ENCODE measurements at regions not wholly inside any gene's neighbourhood (a gene's known extent, or its start where the extent isn't known, plus 50 kb on each side); places are given as distances from the start of the nearest gene placed in this dataset.

GRCh38 chr7:155224116-155224811 lies 73.4 kb upstream of the INSIG1 start:
- no peak overlapping the region for H3K4me3 Mint-ChIP-seq
- no peak overlapping the region; the same call in 1 of the 2 replicates for H2AFZ ChIP-seq

More at GRCh38 chr7:155224116-155224811, 73.4 kb upstream of the INSIG1 start:
- DNase-seq (ENCODE audit: low spot score) = no peak
- no peak overlapping the region for H3K27ac ChIP-seq (ENCODE audit: low read depth)
- H3K4me2 ChIP-seq = no peak overlapping the region
- H3K9me2 ChIP-seq (ENCODE audit: insufficient read depth) = no peaks in the 10 kb centered on the region
- peaks cover 26% of the 10 kb centered on the region for H3K27me3 Mint-ChIP-seq (ENCODE audit: insufficient read depth, low read depth, poor library complexity)
- no peak for ATAC-seq
- no peak overlapping the region for H3K4me3 ChIP-seq
- H3K79me2 ChIP-seq (replicated peaks; ENCODE audit: insufficient read depth) = no peaks in the 10 kb centered on the region
- H3F3A ChIP-seq (replicated peaks; ENCODE audit: low read depth) = no peaks in the 10 kb centered on the region
- no peaks in the 10 kb centered on the region; the same call in 2 of the 3 replicates for H3K9me3 Mint-ChIP-seq
- peaks cover 40% of the 10 kb centered on the region for H3K4me1 Mint-ChIP-seq
- H3K27me3 ChIP-seq (ENCODE audit: insufficient read depth) = no peaks in the 10 kb centered on the region
- H4K20me1 ChIP-seq (replicated peaks; ENCODE audit: insufficient read depth) = no peaks in the 10 kb centered on the region
- H3K36me3 Mint-ChIP-seq (ENCODE audit: low read depth) = no peaks in the 10 kb centered on the region; the same call in 2 of the 3 replicates
- TF ChIP-seq ZNF114 (CRISPR knock-in tag; IDR thresholded peaks at IDR 0.05) = no peak
- TF ChIP-seq JUNB (IDR thresholded peaks at IDR 0.05; ENCODE audit: unreplicated experiment) = no peak
- TF ChIP-seq ETS1 (IDR thresholded peaks at IDR 0.05) = no peak
- no peak for TF ChIP-seq EZH2 (IDR thresholded peaks at IDR 0.05; ENCODE audit: low read depth, unreplicated experiment)
- no peak for TF ChIP-seq POLR2AphosphoS5 (IDR thresholded peaks at IDR 0.05; ENCODE audit: low read depth)
- no peak for TF ChIP-seq ZNF462 (CRISPR knock-in tag; IDR thresholded peaks at IDR 0.05)
- TF ChIP-seq EZH2phosphoT487 (IDR thresholded peaks at IDR 0.05; ENCODE audit: unreplicated experiment) = no peak
- TF ChIP-seq CTCF (conservative IDR thresholded peaks at IDR 0.05; ENCODE audit: low read depth in 2 of 2) = no peak
- TF ChIP-seq NANOG (IDR thresholded peaks at IDR 0.05; ENCODE audit: borderline replicate concordance) = no peak
- no peak for TF ChIP-seq ZNF331 (CRISPR knock-in tag; IDR thresholded peaks at IDR 0.05; ENCODE audit: low read depth)
- TF ChIP-seq STAT1 (IDR thresholded peaks at IDR 0.05; ENCODE audit: unreplicated experiment) = no peak
- TF ChIP-seq REST (IDR thresholded peaks at IDR 0.05; ENCODE audit: unreplicated experiment) = no peak
- no peak for TF ChIP-seq CREB1 (CRISPR knock-in tag; IDR thresholded peaks at IDR 0.05; ENCODE audit: low read depth)
- no peak overlapping the region for H3K27ac Mint-ChIP-seq
- H3K4me1 ChIP-seq (ENCODE audit: insufficient read depth) = peaks cover 14% of the 10 kb centered on the region
- no peaks in the 10 kb centered on the region for H3K36me3 ChIP-seq (ENCODE audit: insufficient read depth)

Measured in GM23338 (cell line).